Ovary (tissue), 3 donors: ENCODE measurements at regions not wholly inside any gene's neighbourhood (a gene's known extent, or its start where the extent isn't known, plus 50 kb on each side); places are given as distances from the start of the nearest gene placed in this dataset.

Experiments
- CTCF ChIP-seq, 3 donors: fragments of 450-650 bp in 2 of 3; fragments of 200-600 bp in 1 of 3; IDR thresholded peaks; one replicate each; pipeline versions ENCODE4 v1.5.1 to v1.8.0; 2016 to 2022; ENCODE audit warnings: antibody characterized with exemption in 3 of 3, mild to moderate bottlenecking in 1 of 3
- POLR2A ChIP-seq: fragments of 450-650 bp; IDR thresholded peaks from one replicate; pipeline ENCODE4 v1.6.1; 2017; ENCODE audit warnings: antibody characterized with exemption, mild to moderate bottlenecking, moderate library complexity
- donor health status: DM: no; HTN: no; CAD: no.

GRCh38 chr22:22085702-22086500 lies 103.3 kb upstream of the TOP3B start:
- TF ChIP-seq CTCF (IDR thresholded peaks at IDR 0.05): no peak
- no peak for TF ChIP-seq POLR2A
